Common myeloid progenitor, CD34-positive (primary cell): ENCODE measurements at regions not wholly inside any gene's neighbourhood (a gene's known extent, or its start where the extent isn't known, plus 50 kb on each side); places are given as distances from the start of the nearest gene placed in this dataset.
"Not testable (repeated sequence)": the region's sequence is repeated elsewhere in the genome, so short reads cannot be mapped to it uniquely, and the experiment has no call there.

Experiments
- CTCF ChIA-PET: fragments of 350-600 bp; sonication (Branson Sonifier 250); formaldehyde crosslinking; loops from one replicate; lab custom pipeline; 2021; ENCODE audit warnings: antibody characterized with exemption; lab: Charles Lee
- POLR2A ChIA-PET: fragments of 350-600 bp; sonication (Branson Sonifier 250); formaldehyde crosslinking; loops from one replicate; lab custom pipeline; 2021; ENCODE audit warnings: antibody characterized with exemption; lab: Charles Lee
- DNase-seq, 3 donors: peaks; one replicate each; pipeline versions ENCODE4 v3.0.0 to v3.0.0-alpha.2; 2013
- H3K27ac ChIP-seq, 2 experiments: 1 replicate in 1 of 2; 2 replicates in 1 of 2; pipeline ENCODE4 v1.7.0; 2013; ENCODE audit warnings: inconsistent platforms in 2 of 2, low read length in 2 of 2, mild to moderate bottlenecking in 2 of 2, low read depth in 1 of 2, moderate library complexity in 1 of 2; ENCODE audit not compliant: severe bottlenecking in 2 of 2, insufficient read depth in 1 of 2, poor library complexity in 1 of 2
- H3K27me3 ChIP-seq, 5 experiments: replicated peaks in 2 of 5; 1 replicate in 3 of 5; 2 replicates in 2 of 5; pipeline versions ENCODE4 v1.6.1 to v1.7.0; 2013; ENCODE audit warnings: low read length in 4 of 5, mild to moderate bottlenecking in 2 of 5, moderate library complexity in 2 of 5, inconsistent platforms in 1 of 5; ENCODE audit not compliant: insufficient read depth in 5 of 5, control insufficient read depth in 4 of 5
- H3K36me3 ChIP-seq, 4 experiments: 1 replicate in 2 of 4; 2 replicates in 2 of 4; pipeline versions ENCODE4 v1.6.1 to v1.7.0; 2013; ENCODE audit warnings: low read length in 3 of 4, control low read depth in 1 of 4, mild to moderate bottlenecking in 1 of 4; ENCODE audit not compliant: control insufficient read depth in 4 of 4, insufficient read depth in 4 of 4
- H3K4me1 ChIP-seq, 4 experiments: 1 replicate in 3 of 4; 2 replicates in 1 of 4; pipeline versions ENCODE4 v1.6.1 to v1.7.1; 2013; ENCODE audit warnings: low read length in 3 of 4, mild to moderate bottlenecking in 3 of 4, control low read depth in 1 of 4, inconsistent platforms in 1 of 4, moderate library complexity in 1 of 4; ENCODE audit not compliant: control insufficient read depth in 4 of 4, insufficient read depth in 4 of 4; ENCODE audit errors: control extremely low read depth in 1 of 4
- H3K4me3 ChIP-seq, 7 experiments: 1 replicate in 4 of 7; 2 replicates in 3 of 7; pipeline versions ENCODE4 v1.5.1 to v1.7.0; 2013; ENCODE audit warnings: mild to moderate bottlenecking in 7 of 7, low read length in 6 of 7, moderate library complexity in 6 of 7, inconsistent platforms in 2 of 7, low read depth in 2 of 7, control low read depth in 1 of 7; ENCODE audit not compliant: insufficient read depth in 4 of 7, control insufficient read depth in 1 of 7; ENCODE audit errors: extremely low read depth in 1 of 7
- H3K9me3 ChIP-seq, 5 experiments: 1 replicate in 4 of 5; 2 replicates in 1 of 5; pipeline versions ENCODE4 v1.6.1 to v1.7.1; 2013; ENCODE audit warnings: low read length in 4 of 5, mild to moderate bottlenecking in 2 of 5, inconsistent platforms in 1 of 5, low read depth in 1 of 5, moderate library complexity in 1 of 5; ENCODE audit not compliant: control insufficient read depth in 4 of 5, insufficient read depth in 2 of 5; ENCODE audit errors: control extremely low read depth in 1 of 5
- WGBS: methylation state at CpG from one replicate; pipeline ENCODE4 v1.1.5; 2013; ENCODE audit not compliant: insufficient coverage; 5-methylcytosine and 5-hydroxymethylcytosine counted together

DNA sequence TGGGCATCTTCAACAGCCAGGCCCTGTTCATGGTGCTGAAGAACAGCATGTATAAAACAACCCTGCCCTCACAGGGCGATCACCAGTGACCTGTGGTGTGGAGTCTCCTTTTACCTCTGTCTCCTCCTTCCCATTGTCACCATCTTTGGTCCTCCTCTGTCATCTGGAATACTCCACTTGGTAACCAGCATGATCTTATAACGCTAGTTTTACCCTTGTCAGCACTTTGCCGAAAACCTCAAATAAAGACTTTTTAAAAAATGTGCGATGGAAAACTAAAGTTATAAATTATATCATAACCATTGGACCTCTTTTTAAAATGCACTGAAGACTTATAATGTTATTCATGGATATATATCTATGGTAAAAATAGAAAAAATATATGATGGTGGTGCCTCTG, 945.2 kb upstream of the DEFB115 start:
- H3K27me3 ChIP-seq: peaks cover 0 to 13% (median 0%) of the 10 kb centered on the region in 5 experiments
- H3K36me3 ChIP-seq, H3K4me3 ChIP-seq, POLR2A ChIA-PET, H3K9me3 ChIP-seq, CTCF ChIA-PET, H3K4me1 ChIP-seq, DNase-seq, H3K27ac ChIP-seq: not testable (repeated sequence)
- no CpG with 5 or more reads among the region's 4 CpGs for WGBS

DNA sequence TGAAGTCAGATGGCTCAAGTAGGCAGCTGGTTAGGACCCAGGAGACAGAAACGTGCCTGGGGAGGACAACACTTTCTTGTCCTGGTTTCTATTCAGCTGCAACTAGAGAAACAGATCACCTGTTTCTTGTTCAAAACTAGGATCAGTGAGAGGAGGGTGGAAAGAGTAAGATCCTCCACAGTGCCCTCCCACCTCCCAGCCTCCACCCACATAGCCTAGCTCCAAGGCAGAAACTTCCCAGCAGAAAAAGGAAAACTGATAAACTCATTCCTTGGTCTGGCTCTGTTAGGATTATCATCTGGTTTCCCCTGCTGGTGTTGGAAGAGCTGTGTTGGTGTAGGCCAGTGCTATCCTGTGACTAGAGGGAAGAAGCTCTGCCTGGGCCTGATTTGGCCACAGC, 943.8 kb upstream of the DEFB115 start:
- H3K4me3 ChIP-seq, DNase-seq, POLR2A ChIA-PET, H3K36me3 ChIP-seq, H3K27ac ChIP-seq, H3K4me1 ChIP-seq, CTCF ChIA-PET, H3K9me3 ChIP-seq: not testable (repeated sequence)
- peaks cover 0 to 17% (median 0%) of the 10 kb centered on the region in 5 experiments for H3K27me3 ChIP-seq
- WGBS: no CpG with 5 or more reads among the region's 1 CpG

GRCh38 chr20:30316063-30316462, 941.4 kb upstream of the DEFB115 start:
- POLR2A ChIA-PET, H3K4me3 ChIP-seq, DNase-seq, CTCF ChIA-PET, H3K4me1 ChIP-seq, H3K9me3 ChIP-seq, H3K27ac ChIP-seq, H3K36me3 ChIP-seq: not testable (repeated sequence)
- 47% methylated on average over 9 of the region's 23 CpGs for WGBS
- H3K27me3 ChIP-seq: peaks cover 0 to 17% (median 0%) of the 10 kb centered on the region in 5 experiments

GRCh38 chr20:30316532-30317299, 940.7 kb upstream of the DEFB115 start:
- CTCF ChIA-PET, H3K4me1 ChIP-seq, H3K4me3 ChIP-seq, H3K36me3 ChIP-seq, POLR2A ChIA-PET, DNase-seq, H3K9me3 ChIP-seq, H3K27ac ChIP-seq: not testable (repeated sequence)
- peaks cover 0 to 17% (median 0%) of the 10 kb centered on the region in 5 experiments for H3K27me3 ChIP-seq
- WGBS: 59% methylated on average over 38 of the region's 47 CpGs

- H3K9me3 ChIP-seq, DNase-seq, H3K4me3 ChIP-seq, POLR2A ChIA-PET, CTCF ChIA-PET, H3K27me3 ChIP-seq, H3K36me3 ChIP-seq, H3K4me1 ChIP-seq, H3K27ac ChIP-seq: not testable (repeated sequence)
- WGBS: 78% methylated on average over 2 of the region's 5 CpGs
Observed at GRCh38 chr20:30333744-30334143, 923.7 kb upstream of the DEFB115 start.

GRCh38 chr20:30337556-30337955, 919.9 kb upstream of the DEFB115 start:
- DNase-seq, H3K4me3 ChIP-seq, H3K27ac ChIP-seq, CTCF ChIA-PET, H3K27me3 ChIP-seq, POLR2A ChIA-PET, H3K36me3 ChIP-seq, H3K4me1 ChIP-seq, H3K9me3 ChIP-seq: not testable (repeated sequence)
- 88% methylated on average over 1 of the region's 4 CpGs for WGBS

DNA sequence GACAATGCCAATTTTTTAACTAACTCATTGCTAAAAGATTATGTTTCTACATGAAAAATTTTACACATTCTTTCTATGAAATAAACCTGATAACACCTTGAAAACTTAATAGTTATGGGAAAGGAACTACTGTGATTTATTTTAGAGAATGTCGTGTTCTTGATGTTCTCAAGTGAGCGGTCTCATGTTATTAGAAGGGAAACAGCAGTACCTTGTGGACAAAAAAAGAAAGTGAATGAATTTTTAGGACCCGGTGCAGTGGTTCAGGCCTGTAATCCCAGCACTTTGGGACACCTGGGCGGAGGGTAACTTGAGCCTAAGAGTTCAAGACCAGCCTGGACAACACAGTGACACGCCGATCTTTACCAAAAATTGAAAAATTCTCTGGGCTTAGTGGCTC, 908.5 kb upstream of the DEFB115 start:
- H3K27me3 ChIP-seq, H3K4me1 ChIP-seq, H3K36me3 ChIP-seq, H3K4me3 ChIP-seq, POLR2A ChIA-PET, H3K27ac ChIP-seq, H3K9me3 ChIP-seq: not testable (repeated sequence)
- DNase-seq: peak in 2 of 3 donors; percentile 22 to 37
- CTCF ChIA-PET: interaction anchor here (0.6 to 1.9 kb wide), 4 partner anchors 16 to 1028 kb away, joined by 3 to 8 read pairs (median 3); no protein-coding TSS in a partner anchor
- 96% methylated on average over 3 of the region's 6 CpGs for WGBS
